Cardiac muscle cell (in vitro differentiated cells and primary cell): ENCODE measurements at regions not wholly inside any gene's neighbourhood (a gene's known extent, or its start where the extent isn't known, plus 50 kb on each side); places are given as distances from the start of the nearest gene placed in this dataset.

ENCODE experiments used
- DNase-seq, 2 donors: peaks; one replicate each; pipeline versions ENCODE4 v3.0.0 to v3.0.0-alpha.2; 2010 to 2017; ENCODE audit warnings: low read depth in 1 of 2, low spot score in 1 of 2
- H3K27ac ChIP-seq: fragments of 200-600 bp; sonication (generic); 2 replicates; pipeline ENCODE4 v1.5.1; 2016
- H3K27me3 ChIP-seq: fragments of 200-600 bp; sonication (generic); 2 replicates; pipeline ENCODE4 v1.6.0; 2016; ENCODE audit warnings: control low read depth
- H3K36me3 ChIP-seq: fragments of 200-600 bp; sonication (generic); 2 replicates; pipeline ENCODE4 v1.5.1; 2016; ENCODE audit warnings: control low read depth
- H3K4me1 ChIP-seq: fragments of 200-600 bp; sonication (generic); 2 replicates; pipeline ENCODE4 v1.8.1; 2017; ENCODE audit warnings: low read depth, mild to moderate bottlenecking, mixed run types
- H3K4me3 ChIP-seq: fragments of 200-600 bp; sonication (generic); 2 replicates; pipeline ENCODE4 v1.5.1; 2016; ENCODE audit warnings: mild to moderate bottlenecking
- H3K9me3 ChIP-seq: fragments of 200-600 bp; sonication (generic); 2 replicates; pipeline ENCODE4 v1.5.1; 2017; ENCODE audit warnings: low read depth, mild to moderate bottlenecking, control low read depth
- TF ChIP-seq, protein P1 (sequence below): IDR thresholded peaks from 2 replicates; pipeline ENCODE4 v1.5.1; 2012; ENCODE audit warnings: low read depth, mild to moderate bottlenecking, low read length

DNA sequence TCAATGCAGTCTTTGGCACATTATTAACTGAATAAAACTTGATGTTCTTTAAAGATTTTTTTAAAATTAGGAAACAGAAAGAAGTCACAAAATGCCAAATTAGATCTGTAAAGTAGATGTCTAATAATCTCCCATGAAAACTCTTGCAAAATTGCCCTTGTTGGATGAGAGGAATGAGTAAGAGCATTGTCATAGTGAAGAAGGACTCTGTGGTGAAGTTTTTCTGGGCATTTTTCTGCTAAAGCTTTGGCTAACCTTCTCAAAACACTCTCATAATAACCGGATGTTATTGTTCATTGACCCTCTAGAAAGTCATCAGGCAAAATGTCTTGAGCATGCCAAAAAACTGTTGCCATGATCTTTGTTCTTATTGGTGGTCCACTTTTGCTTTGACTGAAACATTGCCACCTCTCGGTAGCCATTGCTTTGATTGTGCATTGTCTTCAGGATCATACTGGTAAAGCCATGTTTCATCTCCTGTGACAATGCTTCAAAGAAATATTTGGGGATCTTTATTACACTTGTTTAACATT lies 549.3 kb downstream of the LIG4 start:
- no peaks in the 10 kb centered on the region for H3K27me3 ChIP-seq
- TF ChIP-seq, protein P1, sequence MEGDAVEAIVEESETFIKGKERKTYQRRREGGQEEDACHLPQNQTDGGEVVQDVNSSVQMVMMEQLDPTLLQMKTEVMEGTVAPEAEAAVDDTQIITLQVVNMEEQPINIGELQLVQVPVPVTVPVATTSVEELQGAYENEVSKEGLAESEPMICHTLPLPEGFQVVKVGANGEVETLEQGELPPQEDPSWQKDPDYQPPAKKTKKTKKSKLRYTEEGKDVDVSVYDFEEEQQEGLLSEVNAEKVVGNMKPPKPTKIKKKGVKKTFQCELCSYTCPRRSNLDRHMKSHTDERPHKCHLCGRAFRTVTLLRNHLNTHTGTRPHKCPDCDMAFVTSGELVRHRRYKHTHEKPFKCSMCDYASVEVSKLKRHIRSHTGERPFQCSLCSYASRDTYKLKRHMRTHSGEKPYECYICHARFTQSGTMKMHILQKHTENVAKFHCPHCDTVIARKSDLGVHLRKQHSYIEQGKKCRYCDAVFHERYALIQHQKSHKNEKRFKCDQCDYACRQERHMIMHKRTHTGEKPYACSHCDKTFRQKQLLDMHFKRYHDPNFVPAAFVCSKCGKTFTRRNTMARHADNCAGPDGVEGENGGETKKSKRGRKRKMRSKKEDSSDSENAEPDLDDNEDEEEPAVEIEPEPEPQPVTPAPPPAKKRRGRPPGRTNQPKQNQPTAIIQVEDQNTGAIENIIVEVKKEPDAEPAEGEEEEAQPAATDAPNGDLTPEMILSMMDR, result no peak
- H3K27ac ChIP-seq, result no peak overlapping the region
- no peaks in the 10 kb centered on the region for H3K9me3 ChIP-seq
- DNase-seq, result no peak
- no peak overlapping the region for H3K4me3 ChIP-seq
- H3K4me1 ChIP-seq, result no peaks in the 10 kb centered on the region
- H3K36me3 ChIP-seq, result no peaks in the 10 kb centered on the region

DNA sequence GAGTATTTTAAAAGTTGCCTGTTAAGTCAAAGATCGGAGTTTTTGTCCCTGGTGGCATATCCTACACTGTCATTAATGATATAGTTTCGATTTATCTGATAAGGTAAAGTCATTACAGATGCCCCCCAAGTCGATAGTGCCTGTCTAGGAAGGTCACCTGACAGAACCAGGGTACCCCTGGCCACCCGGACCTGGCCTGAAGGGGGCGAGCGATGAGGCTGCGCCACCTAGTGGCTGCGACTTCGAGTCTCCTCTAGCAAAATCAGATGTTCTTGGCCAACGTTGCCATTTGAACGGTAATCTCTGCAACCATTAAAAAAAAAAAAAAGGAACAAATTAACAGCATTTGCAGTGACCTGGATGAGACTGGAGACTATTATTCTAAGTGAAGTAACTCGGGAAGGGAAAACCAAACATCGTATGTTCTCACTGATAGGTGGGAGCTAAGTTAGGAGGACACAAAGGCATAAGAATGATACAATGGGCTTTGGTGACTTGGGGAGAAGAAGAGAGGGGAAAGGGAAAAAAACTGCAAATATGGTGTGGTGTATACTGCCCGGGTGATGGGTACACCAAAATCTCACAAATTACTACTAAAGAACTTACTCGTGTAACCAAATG lies 565.1 kb downstream of the LIG4 start:
- Histone ChIP-seq H3K4me1 (peaks cover 7% of the 10 kb centered on the region), H3K27me3 (no peaks in the 10 kb centered on the region), H3K27ac (no peak overlapping the region), H3K36me3 (no peaks in the 10 kb centered on the region), H3K9me3 (no peaks in the 10 kb centered on the region), H3K4me3 (no peak overlapping the region)
- peak; percentile 68 to 74 for DNase-seq
- TF ChIP-seq, protein P1, result peak; percentile 87

DNA sequence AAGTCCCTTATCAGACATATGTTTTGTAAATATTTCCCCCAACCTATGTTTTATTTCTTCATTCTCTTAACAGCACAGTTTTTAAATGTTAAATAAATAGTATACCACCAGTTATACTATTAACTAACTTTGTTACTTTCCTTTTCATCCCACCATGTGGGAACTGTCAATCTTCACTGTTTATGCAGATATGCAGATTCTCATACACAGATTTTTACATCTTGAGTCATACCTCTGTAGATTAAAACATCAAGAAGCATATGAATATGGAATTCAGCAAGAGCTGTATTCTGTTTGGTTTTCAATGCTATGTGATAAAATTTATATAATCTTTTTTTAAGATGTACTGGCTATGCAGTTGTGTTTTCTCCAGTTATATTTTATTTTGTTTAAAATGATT lies 566.3 kb downstream of the LIG4 start:
- no peak overlapping the region for H3K27ac ChIP-seq
- TF ChIP-seq, protein P1, result no peak
- DNase-seq, result peak in 1 of 2 donors; percentile 27
- H3K4me1 ChIP-seq, result peaks cover 7% of the 10 kb centered on the region
- H3K36me3 ChIP-seq, result no peaks in the 10 kb centered on the region
- H3K9me3 ChIP-seq, result no peaks in the 10 kb centered on the region
- no peak overlapping the region for H3K4me3 ChIP-seq
- no peaks in the 10 kb centered on the region for H3K27me3 ChIP-seq

DNA sequence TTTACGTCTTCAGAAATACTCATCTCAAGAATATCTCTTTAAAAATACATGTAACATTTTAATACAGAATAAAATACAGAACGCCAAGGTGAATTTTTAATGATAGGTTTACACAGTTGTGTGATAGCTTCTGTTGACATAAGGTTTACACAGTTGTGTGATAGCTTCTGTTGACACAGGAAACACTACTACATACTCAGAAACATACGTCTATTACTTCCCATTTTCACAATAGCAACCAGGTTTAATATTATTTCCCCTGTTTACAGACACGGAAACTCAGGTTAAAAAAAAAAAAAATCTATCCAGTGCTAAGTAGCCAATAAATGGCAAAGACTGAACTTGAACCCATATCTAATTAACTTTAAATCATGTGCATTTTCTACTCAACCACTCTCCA lies 571.2 kb downstream of the LIG4 start:
- DNase-seq, result no peak
- H3K9me3 ChIP-seq, result no peaks in the 10 kb centered on the region
- no peak overlapping the region for H3K27ac ChIP-seq
- no peaks in the 10 kb centered on the region for H3K4me1 ChIP-seq
- H3K27me3 ChIP-seq, result no peaks in the 10 kb centered on the region
- no peak overlapping the region for H3K4me3 ChIP-seq
- TF ChIP-seq, protein P1, result no peak
- no peaks in the 10 kb centered on the region for H3K36me3 ChIP-seq

DNA sequence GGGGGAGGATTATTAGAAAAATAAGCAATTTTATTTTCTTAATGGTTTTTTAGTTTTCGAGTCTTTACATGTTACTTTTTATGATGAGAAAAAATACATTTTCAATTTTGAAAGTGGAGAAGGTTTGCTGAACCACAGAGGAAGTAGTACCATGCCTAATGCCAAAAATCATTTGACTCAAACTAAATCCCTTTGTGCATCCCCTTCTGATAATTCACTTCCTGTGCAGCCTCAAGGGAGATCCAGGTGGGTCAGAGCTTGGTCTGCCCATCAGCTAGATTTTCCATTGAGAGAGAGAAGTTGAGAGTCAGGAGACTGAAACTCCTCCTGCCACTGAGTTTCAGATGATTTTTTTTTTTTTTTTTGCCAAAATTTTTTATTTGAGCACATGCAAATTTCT lies 571.7 kb downstream of the LIG4 start:
- Histone ChIP-seq H3K27me3 (no peaks in the 10 kb centered on the region), H3K27ac (no peak overlapping the region), H3K36me3 (no peaks in the 10 kb centered on the region), H3K4me1 (no peaks in the 10 kb centered on the region), H3K4me3 (no peak overlapping the region), H3K9me3 (no peaks in the 10 kb centered on the region)
- no peak for DNase-seq
- TF ChIP-seq, protein P1, result no peak
